Uterus (tissue), 2 donors: ENCODE measurements at regions not wholly inside any gene's neighbourhood (a gene's known extent, or its start where the extent isn't known, plus 50 kb on each side); places are given as distances from the start of the nearest gene placed in this dataset.

Experiments
- CTCF ChIP-seq, 4 experiments: fragments of 200-600 bp in 2 of 4; fragments of 450-650 bp in 2 of 4; sonication (generic) in 2 of 4; IDR thresholded peaks; one replicate each; pipeline ENCODE4 v1.5.1; 2016 to 2019; ENCODE audit warnings: antibody characterized with exemption in 4 of 4, mild to moderate bottlenecking in 2 of 4, moderate library complexity in 1 of 4
- POLR2A ChIP-seq, 2 donors: fragments of 450-650 bp; IDR thresholded peaks; one replicate each; pipeline ENCODE4 v1.6.1; 2016; ENCODE audit warnings: antibody characterized with exemption in 2 of 2, mild to moderate bottlenecking in 1 of 2, moderate library complexity in 1 of 2

GRCh38 chr6:53441035-53441493, 92.3 kb upstream of the ELOVL5 start:
- TF ChIP-seq CTCF (IDR thresholded peaks at IDR 0.05), result no peak
- TF ChIP-seq POLR2A (IDR thresholded peaks at IDR 0.05), result no peak
